Epidermal melanocyte (primary cell): ENCODE measurements at regions not wholly inside any gene's neighbourhood (a gene's known extent, or its start where the extent isn't known, plus 50 kb on each side); places are given as distances from the start of the nearest gene placed in this dataset.
"Not testable (repeated sequence)": the region's sequence is repeated elsewhere in the genome, so short reads cannot be mapped to it uniquely, and the experiment has no call there.

Experiments used
- DNase-seq: peaks from one replicate; pipeline ENCODE4 v3.0.0; 2011; ENCODE audit warnings: low spot score; ENCODE audit not compliant: insufficient read length

DNA sequence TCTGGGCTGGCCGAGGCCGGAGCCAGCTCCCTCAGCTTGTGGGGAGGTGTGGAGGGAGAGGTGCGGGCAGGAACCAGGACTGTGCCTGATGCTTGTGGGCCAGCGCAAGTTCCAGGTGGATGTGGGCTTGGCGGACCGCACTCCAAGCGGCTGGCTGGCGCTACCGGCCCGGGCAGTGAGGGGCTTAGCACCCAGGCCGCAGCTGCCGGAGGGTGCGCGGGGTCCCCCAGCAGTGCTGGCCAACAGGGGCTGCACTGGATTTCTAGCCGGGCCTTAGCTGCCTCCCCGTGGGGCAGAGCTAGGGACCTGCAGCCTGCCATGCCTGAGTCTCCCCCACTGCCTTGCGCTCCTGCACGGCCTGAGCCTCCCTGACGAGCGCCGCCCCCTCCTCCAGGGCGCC lies 242.8 kb downstream of the CCSER2 start:
- no peak for DNase-seq

DNA sequence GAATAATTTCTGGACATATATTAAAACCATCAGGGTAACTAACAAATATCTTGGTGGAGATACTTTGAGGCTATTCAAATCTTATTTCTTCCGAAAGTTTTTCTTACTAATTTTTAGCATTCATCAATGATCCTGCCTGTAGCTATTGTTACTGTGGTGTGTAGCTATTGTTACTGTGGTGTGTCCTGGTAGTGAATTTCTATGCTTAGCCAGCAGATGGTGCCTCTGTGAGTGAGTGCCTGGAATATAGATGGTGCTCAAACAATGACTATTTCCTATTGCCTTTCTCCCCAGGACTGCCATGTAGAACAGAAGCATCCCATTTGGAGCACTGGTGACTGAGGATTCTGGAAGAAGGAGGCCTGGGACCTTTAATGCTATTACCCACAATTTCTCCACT lies 245.7 kb downstream of the CCSER2 start:
- no peak for DNase-seq

DNA sequence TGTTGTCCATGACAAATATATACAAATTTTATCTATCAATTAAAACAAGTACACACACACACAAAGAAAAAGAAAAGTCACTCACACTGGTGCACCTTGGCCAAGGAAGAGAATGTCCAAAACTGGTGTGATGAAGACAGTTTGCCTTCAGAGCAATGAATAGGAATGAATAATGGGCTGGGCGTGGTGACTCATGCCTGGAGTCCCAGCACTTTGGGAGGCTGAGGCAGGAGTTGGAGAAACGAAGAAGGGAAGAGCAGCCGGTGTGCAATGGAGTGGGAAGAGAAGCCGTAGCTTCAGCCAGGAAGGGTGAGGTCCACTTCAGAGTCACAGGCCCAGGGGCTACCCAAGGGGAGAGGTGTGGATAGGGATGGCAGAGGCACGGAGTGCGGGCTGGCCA lies 253.6 kb downstream of the CCSER2 start:
- no peak for DNase-seq

DNA sequence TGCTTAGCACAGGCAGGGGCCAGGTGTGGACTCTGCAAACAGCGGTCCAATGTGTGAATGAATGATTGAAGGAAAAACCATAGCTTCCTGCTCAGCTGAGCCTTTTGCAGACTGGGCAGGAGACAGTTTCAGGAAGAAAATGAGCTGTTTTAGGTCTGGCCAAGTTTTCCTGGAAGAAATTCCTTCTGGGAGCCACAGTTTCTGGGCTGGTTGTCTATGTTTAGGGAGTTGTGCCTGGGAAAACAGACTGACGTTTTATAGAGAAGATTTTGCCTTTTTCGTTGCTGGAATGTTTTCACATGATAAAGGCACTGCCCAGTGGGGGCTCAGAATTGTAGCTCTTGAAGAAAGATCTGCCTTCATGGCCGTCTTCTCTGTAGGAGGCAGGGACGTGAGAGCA lies 255.1 kb downstream of the CCSER2 start:
- DNase-seq, result no peak

DNA sequence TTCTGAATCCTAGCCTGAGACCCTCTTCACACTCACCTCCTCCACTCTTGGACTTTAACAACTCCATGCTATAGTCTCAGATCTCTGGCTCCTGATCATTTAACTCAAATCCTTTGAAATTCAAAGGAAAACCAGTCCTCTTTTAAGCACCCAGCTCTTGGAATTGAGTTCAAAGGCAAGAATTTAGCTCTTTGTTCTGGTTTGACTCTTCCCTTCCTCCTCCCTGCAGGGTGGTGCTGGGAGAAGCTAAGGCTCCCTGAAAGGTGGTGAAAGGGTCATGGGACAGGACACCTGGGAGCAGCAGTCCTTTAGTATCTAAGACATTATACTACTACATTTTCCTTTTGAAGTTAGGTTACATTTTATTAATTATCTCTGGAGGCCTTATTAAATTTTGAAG lies 259.4 kb downstream of the CCSER2 start:
- no peak for DNase-seq

DNA sequence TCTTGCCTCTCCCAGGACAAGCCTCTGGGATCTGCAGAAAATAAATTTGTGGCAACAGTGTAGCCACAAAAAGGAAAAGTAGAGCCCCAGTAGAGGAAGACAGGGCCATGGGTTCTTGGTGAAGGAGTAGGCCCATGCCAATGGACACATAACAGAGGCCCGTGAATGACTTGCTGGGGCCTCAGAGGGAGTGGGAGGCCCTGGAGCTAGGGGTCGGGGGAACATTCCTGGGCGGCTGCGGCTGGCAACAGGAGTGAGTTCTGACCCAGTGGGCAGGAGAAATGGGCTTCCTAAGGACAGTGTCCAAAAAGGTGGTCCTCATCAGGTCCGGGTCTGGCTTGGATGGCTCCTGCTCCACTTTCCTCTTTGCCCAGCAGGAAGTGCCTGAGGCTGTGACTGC lies 260.0 kb downstream of the CCSER2 start:
- DNase-seq, result no peak

DNA sequence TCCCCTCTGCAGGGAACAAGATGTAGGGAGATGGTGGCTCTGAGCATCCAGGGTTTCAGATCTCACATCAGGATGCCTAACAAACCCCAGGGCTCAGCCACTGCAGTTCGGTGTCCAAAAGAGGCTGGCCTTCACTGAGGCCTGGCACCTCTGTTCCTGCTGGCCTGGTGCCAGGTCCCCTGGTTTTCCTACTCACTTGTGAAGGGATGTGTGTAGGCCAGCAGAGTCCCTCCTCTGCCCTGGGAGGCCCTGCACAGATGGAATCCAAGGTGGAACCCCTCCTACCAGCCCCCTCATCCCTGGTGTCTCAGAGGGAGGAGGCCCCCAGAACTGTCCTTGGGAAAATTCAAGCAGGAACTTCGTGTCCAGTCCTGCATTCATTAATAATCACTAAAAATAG lies 260.6 kb downstream of the CCSER2 start:
- no peak for DNase-seq

DNA sequence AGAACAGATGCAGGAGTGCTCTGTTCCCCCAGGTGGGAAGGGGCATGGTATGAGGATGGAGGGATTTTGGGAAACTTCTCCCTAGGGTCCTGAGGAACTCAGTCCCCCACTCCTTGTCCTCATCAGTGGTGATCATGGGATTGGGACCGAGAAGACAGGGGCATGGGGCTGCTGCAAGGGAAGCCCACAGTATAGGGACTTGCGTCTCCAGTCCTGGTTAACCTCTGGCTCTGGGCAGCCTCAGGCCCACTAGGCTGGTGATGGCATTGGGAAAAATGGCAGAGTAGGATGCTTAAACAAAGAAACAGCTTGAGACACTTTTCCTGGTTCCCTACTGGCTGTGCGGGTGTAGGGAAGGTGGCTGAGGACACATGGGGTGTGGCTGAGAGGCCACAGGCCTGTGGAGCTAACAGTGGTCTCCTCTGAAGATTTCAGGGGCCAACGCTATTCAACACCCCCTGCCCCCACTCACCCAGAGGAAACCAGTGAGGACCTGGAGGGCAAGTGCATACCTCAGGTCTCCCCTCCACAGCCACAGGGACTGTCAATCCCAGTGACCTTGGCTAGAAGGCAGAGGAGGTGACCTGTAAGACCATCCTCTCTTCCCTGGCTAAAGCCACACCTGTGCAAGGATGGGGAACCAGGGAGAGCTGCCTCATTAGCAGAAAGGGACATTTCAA lies 261.3 kb downstream of the CCSER2 start:
- no peak for DNase-seq

DNA sequence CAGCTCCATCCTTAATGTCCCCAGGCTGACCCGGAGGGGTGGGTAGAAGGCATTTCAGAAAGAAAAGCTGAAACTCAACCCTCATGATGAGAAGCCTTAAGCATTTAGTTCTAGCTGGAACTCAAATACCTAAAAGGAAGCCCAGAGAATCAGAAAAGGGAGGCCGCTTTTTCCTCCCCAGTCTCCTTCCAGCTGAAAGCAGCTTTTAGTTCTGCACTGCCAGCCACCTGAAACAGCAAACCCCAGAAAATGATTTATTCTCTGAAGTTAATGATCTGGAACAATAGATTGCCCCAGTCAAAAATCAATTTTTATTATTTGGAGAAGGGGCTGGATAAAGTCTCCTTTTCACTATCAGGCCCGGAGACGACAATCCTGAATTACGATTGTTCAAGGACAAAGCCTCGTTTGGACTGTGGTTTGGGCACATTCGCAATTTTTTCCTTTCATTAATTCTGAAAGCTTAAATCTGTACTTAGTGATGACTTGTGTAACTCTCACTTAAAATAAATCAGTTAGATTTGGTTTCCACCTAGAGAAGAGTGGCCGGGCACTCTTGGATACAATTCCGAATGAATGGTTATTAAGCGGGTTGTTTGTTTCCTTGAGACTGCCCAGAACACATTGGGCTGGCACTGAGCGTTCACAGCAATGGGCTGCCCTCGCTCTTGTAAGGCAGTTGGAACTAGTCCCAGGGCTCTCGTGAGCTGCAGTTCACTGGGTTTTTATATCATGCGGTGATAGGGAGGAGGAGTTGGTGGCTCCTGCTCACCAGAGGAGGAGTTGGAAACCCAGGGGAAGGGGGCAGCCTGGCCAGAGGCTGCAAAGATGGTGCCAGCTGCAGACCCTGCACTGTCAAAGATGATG lies 262.2 kb downstream of the CCSER2 start:
- DNase-seq, result no peak

DNA sequence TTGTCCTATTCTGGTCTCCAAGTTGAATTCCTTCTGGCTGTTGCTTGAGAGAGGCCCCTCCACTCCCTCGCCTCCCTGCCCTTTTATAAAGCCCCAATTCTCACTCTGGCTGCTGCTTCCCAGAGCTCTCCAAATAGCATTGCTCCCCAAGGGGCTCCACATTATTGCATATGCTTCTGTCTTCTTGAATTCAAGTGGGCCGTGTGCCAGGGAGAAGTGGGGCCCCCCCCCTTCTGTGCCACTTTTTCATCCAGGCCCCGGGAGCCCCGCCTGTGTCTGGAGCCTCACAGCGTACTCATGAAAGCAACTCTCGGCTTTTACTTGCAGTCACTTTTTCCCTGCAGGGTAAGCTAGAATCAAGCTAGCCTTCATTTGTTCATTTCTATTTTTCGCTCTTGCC lies 265.1 kb downstream of the CCSER2 start:
- DNase-seq, result no peak

DNA sequence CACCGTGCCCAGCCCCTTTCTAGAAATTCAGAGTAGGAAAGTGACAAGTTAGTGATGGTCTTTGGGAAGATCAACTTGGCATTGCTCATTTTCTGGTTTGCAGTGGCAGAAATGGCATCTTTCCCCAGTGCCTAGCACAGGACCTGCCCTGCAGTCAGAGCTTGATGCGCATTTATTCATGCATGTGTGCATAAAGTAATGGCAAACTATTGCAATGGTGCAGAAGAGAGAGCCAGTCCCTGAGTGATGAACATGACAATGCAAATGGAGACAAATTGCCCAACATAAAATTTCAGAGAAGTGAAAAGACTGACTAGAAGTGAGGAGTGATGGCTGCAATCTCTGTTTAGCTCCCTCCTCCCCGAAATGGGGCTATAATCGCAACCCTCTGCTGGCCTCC lies 268.2 kb downstream of the CCSER2 start:
- no peak for DNase-seq

DNA sequence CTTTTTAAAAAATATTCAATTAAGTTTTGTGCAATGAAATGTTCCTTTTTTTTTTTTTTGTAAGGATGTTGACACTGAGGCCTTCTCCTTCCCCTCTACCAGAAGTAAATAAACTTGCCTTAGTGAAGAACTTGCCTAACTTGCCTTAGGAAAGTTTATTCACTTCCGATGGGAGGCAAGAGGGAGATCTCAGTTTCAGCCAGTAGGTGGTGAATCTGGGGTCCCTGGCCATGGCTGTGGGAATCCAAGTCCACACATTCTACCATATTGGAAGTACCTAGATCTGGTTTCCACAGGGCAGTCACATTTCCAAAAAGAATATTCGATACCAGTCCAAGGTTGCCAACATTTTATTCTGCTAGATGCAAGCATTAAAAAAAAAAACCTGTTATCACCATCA lies 270.9 kb downstream of the CCSER2 start:
- DNase-seq, result no peak

DNA sequence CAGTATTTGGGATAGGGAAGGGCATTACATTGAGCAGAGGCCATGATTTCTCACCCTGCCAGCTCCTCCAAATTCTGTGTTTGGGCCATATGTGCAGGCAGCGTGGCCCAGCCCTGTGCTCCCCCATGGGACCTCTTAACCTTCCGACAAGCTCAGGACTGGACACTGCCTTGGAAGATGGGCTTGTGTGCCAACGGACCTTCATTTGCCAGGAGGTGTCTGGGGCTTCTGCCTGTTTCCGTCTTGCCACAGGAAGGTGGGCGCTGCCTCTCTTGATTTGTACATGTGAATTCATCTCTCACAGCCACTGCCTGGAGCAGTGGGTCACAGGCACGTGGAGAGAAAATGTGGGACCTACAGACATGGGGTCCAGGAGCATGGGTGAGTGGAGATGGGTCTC lies 272.6 kb downstream of the CCSER2 start:
- no peak for DNase-seq

DNA sequence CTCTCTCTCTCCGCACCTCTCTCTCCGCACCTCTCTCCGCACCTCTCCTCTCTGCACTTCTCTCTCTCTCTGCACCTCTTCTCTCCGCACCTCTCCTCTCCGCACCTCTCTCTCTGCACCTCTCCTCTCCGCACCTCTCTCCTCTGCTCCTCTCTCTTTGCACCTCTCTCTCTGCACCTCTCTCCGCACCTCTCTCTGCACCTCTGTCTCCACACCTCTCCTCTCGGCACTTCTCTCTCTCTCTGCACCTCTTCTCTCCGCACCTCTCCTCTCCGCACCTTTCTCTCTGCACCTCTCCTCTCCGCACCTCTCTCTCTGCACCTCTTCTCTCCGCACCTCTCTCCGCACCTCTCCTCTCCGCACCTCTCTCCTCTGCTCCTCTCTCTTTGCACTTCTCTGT lies 274.2 kb downstream of the CCSER2 start:
- DNase-seq, result not testable (repeated sequence)

DNA sequence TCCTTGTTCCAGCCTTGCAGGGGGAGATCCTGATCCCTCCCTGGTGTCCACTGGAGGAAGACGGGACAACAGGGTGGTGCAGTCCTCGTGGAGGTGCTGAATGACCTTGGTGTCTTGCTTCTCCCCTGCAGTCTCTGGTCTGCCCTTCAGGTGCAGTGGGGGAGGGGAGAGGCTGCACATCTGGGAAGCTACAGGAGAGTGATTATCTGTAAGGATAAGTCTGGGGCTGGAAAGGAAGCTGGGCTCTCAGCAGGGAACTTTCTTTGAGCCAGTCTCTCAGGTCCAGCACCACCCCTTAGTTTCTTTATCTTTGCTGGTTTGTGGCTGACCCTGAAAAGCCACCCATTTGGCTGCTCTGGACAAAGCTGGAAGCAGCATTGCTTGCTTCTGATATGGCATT lies 275.6 kb downstream of the CCSER2 start:
- DNase-seq, result no peak

DNA sequence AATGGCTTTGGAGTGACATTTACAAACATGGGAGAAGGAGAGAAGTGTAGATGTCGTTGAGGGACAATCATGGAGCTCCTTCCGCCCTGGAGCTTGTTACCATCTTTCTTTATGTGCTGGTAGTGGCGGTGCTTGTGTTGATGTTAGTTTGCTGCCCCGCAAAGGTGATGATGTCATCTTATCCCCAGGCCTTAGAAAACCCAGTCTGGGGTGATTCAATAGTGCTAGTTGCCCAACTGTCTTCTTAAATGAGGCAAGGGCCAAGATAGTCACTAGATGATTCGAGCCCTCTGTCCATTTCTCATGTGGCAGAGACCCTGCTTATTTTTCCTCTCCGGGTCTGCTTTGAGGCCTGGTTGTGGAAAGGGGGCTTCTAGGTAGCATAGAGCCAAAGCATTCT lies 277.4 kb downstream of the CCSER2 start:
- DNase-seq, result no peak

DNA sequence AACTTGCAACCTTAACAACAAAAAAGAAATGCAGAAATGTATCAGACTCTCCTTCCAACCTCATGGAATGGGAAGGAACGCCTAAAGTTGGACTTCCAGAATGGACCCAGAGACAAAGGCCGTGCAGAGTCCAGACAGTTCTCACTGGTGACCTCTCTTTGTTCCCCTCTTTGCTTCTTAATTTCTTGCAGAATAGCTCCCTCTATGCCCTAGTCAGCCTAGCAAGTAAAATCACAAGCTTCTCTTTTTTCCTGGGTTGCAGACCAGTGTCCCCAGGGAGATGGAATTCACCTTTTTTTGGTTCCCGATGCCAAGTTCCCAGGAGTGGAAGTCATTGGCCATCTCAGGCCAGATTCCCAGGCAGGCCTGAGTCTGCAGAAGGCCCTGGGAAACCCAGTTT lies 278.0 kb downstream of the CCSER2 start:
- no peak for DNase-seq

DNA sequence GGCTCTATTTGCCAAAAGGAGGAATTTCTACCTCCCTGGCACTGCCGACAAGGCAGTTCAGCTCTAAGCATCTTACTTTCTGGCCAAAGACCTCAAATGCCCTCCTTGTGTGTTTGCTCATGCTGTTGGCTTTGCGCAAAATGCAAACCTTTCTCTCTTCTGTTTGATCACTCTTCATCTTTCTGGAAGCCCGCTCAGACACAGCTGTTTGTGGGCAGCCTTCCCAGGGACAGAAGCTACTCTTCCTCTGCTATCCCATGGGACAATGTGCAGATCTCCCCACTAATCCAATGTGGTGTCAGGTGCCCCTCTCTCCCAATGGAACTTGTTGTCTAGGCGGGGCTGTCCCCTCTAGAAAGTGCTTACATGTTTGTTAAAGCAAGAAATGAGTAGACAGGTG lies 278.7 kb downstream of the CCSER2 start:
- DNase-seq, result no peak

DNA sequence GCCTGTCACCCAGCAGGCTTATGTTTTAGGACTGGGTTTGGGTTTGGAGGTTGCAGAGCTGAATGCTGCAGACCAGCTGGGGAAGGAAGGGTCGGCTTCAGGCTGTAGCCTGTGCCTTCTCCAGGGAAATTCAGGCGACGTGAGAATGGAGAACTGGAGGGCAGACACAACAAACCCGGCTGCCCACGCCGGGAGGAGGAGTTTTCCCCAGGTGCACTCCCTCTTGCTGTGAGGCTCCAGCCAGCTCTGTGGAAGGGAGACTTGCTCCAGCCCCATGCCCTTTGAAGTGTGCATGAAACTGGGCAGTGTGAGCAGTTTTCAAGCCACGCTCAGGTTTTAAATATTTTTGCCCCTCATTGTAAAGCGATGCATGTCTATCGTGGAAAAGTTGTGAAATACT lies 279.1 kb downstream of the CCSER2 start:
- DNase-seq, result no peak

DNA sequence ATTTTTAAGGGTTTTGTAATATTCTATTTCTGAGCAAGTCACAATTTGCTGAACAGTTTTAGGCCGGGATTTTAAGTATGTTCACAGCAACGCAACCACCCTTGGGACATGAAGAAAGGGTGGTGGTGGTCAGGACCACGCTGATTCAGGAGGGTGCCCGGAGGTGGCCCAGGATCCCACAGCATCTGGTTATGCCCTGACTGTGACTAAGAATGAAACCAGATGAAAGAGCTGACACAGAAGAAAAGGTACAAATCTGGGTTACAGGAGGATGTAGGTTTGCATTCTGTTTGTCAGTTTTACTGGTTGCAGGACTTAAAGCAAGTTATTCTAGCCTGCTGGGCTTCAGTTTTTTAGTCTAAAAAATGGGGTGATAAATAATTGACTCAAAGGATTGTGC lies 279.7 kb downstream of the CCSER2 start:
- no peak for DNase-seq

DNA sequence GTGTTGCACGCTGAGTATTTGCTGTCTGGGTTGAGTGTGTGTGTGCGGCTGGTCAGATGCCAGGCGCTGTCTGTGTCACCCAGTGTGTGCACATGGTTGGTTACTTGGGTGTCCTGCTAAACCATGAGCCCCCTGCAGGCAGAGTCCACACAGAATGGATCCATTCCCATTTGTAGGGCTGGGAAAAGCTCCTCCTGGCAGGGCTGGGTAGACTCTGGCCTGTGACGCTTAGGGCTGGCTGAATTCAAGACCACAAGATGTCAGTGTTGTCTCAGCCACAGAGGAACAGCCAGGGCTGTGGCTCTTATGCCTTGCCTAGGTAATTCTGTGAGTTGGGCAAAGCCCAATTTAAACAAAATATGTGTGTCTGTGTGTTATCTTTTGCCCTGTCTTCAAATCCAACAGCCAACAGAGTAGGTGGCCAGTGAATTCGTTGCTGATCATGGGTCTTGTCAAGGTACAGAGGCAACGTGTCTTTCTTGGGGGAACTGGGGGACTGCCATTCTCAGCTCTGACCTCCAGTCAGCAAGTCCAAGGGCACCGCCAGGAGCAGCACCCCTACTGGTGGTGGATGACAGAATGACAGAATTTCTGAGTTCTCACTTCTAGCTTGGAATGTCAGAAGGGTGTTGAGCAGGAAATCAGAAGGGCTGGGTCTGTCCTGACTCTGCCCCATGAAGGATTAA lies 285.1 kb downstream of the CCSER2 start:
- no peak for DNase-seq

DNA sequence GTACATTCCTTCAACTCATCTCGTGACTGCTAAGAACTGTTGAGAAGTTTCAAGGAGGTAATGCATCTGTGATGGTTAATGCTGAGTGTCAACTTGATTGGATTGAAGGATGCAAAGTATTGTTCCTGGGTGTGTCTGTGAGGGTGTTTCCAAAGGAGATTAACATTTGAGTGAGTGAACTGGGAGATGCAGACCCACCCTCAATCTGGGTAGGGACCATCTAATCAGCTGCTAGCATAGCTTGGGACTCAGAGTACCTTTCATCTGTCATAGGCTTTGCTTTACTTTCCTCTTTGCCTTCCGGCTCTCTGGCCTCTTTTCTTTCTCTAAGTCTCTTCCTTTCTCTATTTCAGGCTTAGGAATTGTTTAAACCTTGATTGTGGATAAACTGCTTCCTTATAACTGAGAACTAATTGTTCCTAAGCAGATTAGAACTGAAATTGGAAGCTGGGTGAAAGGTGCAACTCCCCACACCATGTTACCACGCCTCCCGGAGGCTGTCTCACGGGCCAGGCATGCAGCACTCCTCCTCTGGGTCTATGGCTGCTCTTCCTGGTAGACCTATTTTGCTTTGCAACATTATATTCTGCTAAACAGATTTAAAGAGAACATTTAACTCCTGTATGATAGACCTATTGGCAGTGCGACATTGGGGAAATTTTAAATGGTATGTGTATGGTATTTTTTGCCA lies 298.2 kb downstream of the CCSER2 start:
- DNase-seq, result no peak
